ENCODE measurements at regions not wholly inside any gene's neighbourhood (a gene's known extent, or its start where the extent isn't known, plus 50 kb on each side); places are given as distances from the start of the nearest gene placed in this dataset.

- Histone ChIP-seq H3K4me3 (ENCODE audit: low read depth, low read length) (no peak overlapping the region), H3K27ac (ENCODE audit: low read depth) (no peak overlapping the region), H3K4me1 (ENCODE audit: insufficient read depth) (no peaks in the 10 kb centered on the region), H3K36me3 (ENCODE audit: insufficient read depth) (no peaks in the 10 kb centered on the region)
- 80% methylated on average over 4 of the region's 4 CpGs for WGBS
- DNase-seq (ENCODE audit: extremely low spot score), result no peak
These were observed 69.1 kb upstream of the NPFFR2 start for GRCh38 chr4:71962622-71963264.

GRCh38 chr4:71974681-71975080, 57.1 kb upstream of the NPFFR2 start:
- Histone ChIP-seq H3K27ac (ENCODE audit: low read depth) (no peak overlapping the region), H3K4me3 (ENCODE audit: low read depth, low read length) (no peak overlapping the region), H3K4me1 (ENCODE audit: insufficient read depth) (no peaks in the 10 kb centered on the region), H3K36me3 (ENCODE audit: insufficient read depth) (no peaks in the 10 kb centered on the region)
- 79% methylated on average over 4 of the region's 4 CpGs for WGBS
- DNase-seq (ENCODE audit: extremely low spot score), result no peak

- H3K4me1 ChIP-seq (ENCODE audit: insufficient read depth), result no peaks in the 10 kb centered on the region
- DNase-seq (ENCODE audit: extremely low spot score), result no peak
- H3K36me3 ChIP-seq (ENCODE audit: insufficient read depth), result no peaks in the 10 kb centered on the region
- H3K27ac ChIP-seq (ENCODE audit: low read depth), result no peak overlapping the region
- H3K4me3 ChIP-seq (ENCODE audit: low read depth, low read length), result no peak overlapping the region
These were observed 55.3 kb upstream of the NPFFR2 start for GRCh38 chr4:71976523-71976922.

- Histone ChIP-seq H3K36me3 (ENCODE audit: insufficient read depth) (no peaks in the 10 kb centered on the region), H3K27ac (ENCODE audit: low read depth) (no peak overlapping the region), H3K4me3 (ENCODE audit: low read depth, low read length) (no peak overlapping the region), H3K4me1 (ENCODE audit: insufficient read depth) (no peaks in the 10 kb centered on the region)
- DNase-seq (ENCODE audit: extremely low spot score), result no peak
- 78% methylated on average over 1 of the region's 1 CpG for WGBS
These were observed 53.5 kb upstream of the NPFFR2 start for GRCh38 chr4:71978210-71978835.

- no peak overlapping the region for H3K4me3 ChIP-seq (ENCODE audit: low read depth, low read length)
- no peak overlapping the region for H3K27ac ChIP-seq (ENCODE audit: low read depth)
- H3K4me1 ChIP-seq (ENCODE audit: insufficient read depth), result no peaks in the 10 kb centered on the region
- WGBS, result 84% methylated on average over 2 of the region's 2 CpGs
- DNase-seq (ENCODE audit: extremely low spot score), result no peak
- H3K36me3 ChIP-seq (ENCODE audit: insufficient read depth), result no peaks in the 10 kb centered on the region
These were observed 50.8 kb upstream of the NPFFR2 start for GRCh38 chr4:71980976-71981375.
